Glomerular visceral epithelial cell (primary cell): ENCODE measurements at regions not wholly inside any gene's neighbourhood (a gene's known extent, or its start where the extent isn't known, plus 50 kb on each side); places are given as distances from the start of the nearest gene placed in this dataset.

Experiments
- DNase-seq: peaks from one replicate; pipeline ENCODE4 v3.0.0-alpha.2; 2016; ENCODE audit errors: extremely low spot score

DNA sequence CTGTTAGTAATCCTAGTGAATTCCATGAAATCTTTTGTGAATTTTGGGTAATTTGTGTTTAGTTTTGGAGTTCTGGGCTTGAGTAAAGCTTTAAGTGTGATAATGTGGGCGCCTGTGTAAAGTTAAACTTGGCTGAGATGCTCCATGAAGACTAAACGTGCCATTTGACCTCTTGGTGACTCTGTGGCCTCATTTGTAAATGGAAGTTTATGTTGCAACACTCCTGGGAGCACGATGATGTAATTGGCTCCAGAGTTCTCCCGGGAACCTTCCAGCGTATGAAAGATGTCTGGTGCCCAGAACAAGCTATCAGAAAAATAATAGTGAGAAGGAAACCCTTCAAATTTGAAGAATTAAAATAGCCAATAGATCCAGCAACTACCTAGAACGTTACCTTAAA lies 981.2 kb downstream of the TLE4 start:
- DNase-seq = no peak

DNA sequence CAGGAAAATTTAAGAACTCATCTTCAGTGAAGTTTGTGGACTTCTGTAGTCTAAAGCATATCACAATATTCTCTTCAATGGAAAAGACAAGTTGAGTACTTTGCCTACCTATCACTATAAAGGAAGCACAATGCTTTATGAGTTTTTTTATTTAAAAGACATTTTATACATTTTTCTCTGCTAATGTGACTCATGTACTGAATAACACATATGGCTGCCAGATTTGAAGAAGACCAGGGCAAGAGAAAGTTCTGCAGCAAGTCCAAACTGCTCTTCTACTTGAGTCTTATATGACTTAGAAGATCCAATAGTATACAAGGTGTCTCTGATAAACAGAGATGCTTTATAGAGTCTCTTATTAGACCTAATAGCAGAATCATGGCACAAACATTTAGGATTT lies 978.4 kb downstream of the TLE4 start:
- no peak for DNase-seq

DNA sequence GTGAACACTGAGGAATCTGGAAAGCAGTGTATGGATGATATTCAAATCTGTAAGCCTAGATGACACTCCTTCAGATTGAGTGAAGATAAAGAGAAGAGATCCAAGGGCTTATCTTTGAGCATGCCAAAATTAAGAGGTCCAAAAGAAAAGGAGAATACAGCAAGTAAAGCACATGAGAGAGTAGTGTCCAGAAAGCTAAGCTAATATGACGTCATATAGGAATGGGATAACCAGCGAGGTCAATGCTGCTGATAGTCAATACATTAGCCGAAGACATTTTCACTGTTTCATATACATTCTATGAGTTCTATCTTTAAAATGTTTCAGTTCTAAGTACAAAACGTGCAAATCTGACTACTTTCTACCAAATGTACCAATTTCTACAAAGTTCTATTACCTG lies 975.8 kb downstream of the TLE4 start:
- DNase-seq = no peak

GRCh38 chr9:80540387-80540786 lies 968.6 kb downstream of the TLE4 start:
- DNase-seq = no peak

DNA sequence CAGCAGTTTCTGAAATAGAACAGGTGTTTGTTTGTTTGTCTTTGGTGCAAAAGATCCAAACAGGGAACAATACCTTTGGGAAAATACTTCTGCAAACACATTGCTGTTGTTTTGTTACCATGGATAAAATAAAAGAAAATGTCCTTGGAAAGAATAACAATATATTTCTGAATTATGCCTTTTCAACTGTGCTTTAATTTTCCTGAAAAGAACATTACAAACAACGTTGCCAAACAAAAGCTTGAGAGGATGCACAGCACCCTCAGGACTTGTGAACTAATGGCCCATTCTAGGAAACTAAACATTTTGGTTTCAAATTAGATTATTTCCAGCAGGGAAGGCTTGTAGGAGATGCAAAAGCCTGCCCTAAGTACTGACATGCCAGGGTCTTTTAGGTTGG lies 967.2 kb downstream of the TLE4 start:
- DNase-seq = no peak

DNA sequence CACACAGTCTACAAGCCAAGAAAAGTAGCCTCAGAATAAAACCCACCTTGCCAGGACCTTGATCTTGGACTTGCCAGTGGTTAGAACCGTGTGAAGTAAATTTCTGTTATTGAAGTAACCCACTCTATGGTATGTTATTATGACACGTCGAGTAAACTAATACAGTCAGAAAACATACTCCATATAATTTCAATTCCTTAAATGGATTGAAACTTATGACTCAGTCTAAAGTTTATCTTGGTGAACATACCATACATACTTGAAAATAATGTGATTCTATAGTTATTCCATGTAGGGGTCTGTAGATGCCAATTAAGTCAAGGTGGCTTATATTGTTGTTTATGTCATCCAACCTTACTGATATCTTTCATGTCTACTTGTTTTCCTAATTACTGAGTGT lies 950.7 kb downstream of the TLE4 start:
- DNase-seq = no peak

- no peak for DNase-seq
Observed at GRCh38 chr9:80521151-80521550, 949.4 kb downstream of the TLE4 start.

GRCh38 chr9:80520231-80520630 lies 948.5 kb downstream of the TLE4 start:
- no peak for DNase-seq

GRCh38 chr9:80518441-80518840 lies 946.7 kb downstream of the TLE4 start:
- DNase-seq = no peak

DNA sequence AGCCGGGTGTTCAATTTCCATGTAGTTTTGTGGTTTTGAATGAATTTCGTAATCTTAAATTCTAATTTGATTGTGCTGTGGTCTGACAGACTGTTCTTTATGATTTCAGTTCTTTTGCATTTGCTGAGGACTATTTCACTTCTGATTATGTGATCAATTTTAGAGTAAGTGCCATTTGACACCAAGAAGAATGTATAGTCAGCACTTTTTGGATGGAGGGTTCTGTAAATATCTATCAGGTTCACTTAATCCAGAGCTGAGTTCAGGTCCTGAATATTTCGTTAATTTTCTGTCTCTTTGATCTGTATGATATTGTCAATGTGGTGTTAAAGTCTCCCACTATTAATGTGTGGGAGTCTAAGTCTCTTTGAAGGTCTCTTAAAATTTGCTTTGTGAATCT lies 944.9 kb downstream of the TLE4 start:
- no peak for DNase-seq

- DNase-seq = no peak
Observed at GRCh38 chr9:80509358-80509757, 937.6 kb downstream of the TLE4 start.

GRCh38 chr9:80507611-80508010 lies 935.8 kb downstream of the TLE4 start:
- no peak for DNase-seq

DNA sequence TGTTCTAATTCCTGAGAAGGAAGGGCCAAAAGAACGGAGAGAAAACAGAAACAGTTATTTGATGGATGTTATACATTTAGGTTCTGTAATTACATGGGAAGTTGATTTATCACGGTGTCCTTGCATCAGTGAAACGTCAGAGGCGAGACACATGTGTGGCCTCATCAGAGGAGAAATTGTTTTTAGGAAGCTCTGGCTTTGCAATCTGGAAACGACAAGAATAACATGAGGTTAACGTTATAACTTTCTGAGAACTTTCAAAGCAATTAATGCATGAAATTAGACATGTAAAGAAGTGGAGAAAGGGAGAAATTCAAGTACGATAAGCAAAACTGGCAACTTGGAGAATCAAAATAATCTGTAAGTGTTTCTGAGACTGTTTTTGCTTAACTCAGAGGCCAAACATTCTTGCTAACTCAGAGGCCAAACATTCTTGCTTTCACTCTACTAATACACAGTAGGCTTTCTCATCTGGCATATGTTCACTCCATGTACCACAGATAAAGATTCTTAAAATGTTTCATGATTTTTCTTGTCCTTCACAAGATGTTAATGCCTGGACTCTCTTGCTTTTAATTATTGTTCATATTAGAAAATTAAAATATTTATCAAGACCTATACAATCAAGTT lies 933.0 kb downstream of the TLE4 start:
- no peak for DNase-seq

GRCh38 chr9:80503671-80504281 lies 932.0 kb downstream of the TLE4 start:
- peak; percentile 24 for DNase-seq

GRCh38 chr9:80502306-80502705 lies 930.5 kb downstream of the TLE4 start:
- no peak for DNase-seq

GRCh38 chr9:80501635-80502034 lies 929.9 kb downstream of the TLE4 start:
- DNase-seq = peak; percentile 60

GRCh38 chr9:80500300-80500699 lies 928.5 kb downstream of the TLE4 start:
- no peak for DNase-seq

DNA sequence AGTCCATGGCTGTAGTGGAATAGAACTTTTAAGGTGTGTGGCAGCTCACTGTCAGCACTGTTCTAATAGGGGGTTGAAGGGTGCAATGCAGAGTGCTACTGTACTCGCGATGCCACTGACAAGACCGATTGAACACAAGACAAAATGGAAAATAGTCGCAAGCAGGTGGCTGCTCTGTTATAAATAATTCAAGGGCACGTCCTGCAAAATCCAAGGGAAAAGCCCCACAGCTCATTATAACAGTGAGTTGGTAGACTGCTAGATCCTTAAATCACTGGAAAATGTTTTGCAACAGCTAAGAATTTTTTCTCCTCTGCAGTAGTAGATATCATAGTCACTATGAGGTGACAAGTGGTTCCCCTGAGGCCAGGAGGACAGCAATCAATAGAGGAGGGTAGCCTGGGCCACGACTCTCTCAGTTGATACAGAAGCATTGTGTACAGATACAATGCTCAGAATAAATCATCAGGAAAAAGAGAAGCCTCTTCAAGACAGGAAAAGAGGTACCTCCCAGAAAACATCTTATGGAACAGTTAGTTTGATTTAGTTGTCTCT lies 926.3 kb downstream of the TLE4 start:
- DNase-seq = no peak

DNA sequence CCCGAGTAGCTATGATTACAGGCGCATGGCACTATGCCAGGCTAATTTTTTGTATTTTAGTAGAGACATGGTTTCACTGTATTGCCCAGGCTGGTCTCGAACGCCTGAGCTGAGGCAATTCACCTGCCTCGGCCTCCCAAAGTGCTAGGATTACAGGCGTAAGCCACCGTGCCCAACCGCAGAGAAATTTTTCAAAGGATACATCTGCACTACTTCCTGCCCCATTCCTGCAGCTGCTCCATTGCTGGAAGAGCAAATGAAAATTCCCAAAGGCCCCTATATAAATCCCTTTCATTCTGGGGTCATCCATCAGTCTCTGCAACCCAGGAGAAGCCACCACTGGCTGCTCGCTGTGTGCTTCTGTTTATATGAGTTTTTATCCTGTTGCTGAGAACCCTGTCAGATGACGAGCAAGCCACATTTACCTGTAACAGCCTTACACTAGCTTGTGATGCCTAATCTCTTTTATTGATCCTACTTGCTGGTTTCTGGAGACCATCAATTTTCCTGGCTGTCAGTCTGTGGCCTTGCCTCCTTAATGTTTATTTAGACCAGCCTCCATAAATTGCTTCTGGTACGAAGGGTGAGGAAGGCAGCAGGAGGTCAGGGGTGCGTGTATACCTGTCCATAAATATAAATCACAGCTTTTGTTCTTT lies 925.3 kb downstream of the TLE4 start:
- DNase-seq = no peak

DNA sequence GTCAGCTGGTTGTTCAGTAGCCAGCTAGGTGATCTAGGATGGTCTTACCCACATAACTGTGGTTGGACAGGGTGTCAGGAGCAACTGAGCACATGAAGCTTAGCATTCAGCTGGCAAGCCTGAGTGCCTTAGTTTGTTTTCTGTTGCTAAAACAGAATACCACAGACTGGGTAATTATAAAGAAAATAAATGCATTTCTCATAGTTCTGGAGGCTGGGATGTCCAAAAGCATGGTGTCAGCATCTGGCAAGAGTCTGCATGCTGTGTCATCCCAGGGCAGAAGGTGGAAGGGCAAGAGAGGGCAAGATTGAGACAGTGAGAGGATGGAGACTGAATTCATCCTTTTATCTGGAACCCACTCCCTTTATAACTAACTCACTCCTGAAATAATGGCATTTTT lies 921.5 kb downstream of the TLE4 start:
- DNase-seq = peak; percentile 19

GRCh38 chr9:80492221-80492620 lies 920.5 kb downstream of the TLE4 start:
- peak; percentile 8 for DNase-seq

- no peak for DNase-seq
Observed at GRCh38 chr9:80491086-80491696, 919.4 kb downstream of the TLE4 start.

GRCh38 chr9:80489329-80489728 lies 917.6 kb downstream of the TLE4 start:
- DNase-seq = no peak
